IPS DF 6.9 (cell line): ENCODE measurements at regions not wholly inside any gene's neighbourhood (a gene's known extent, or its start where the extent isn't known, plus 50 kb on each side); places are given as distances from the start of the nearest gene placed in this dataset.

Experiments used
- DNase-seq: peaks from one replicate; pipeline ENCODE4 v3.0.0-alpha.2; 2013; ENCODE audit warnings: low read depth, low spot score
- H3K27ac ChIP-seq: one replicate; pipeline ENCODE4 v1.5.1; 2013; ENCODE audit warnings: low read length, control low read depth
- H3K27me3 ChIP-seq: 2 replicates; pipeline ENCODE4 v1.6.1; 2013; ENCODE audit warnings: mild to moderate bottlenecking, low read length; ENCODE audit not compliant: control insufficient read depth, insufficient read depth
- H3K36me3 ChIP-seq: 2 replicates; pipeline ENCODE4 v1.6.1; 2013; ENCODE audit warnings: low read length; ENCODE audit not compliant: control insufficient read depth, insufficient read depth
- H3K4me1 ChIP-seq: 2 replicates; pipeline ENCODE4 v1.6.1; 2013; ENCODE audit warnings: low read length; ENCODE audit not compliant: control insufficient read depth, insufficient read depth
- H3K4me3 ChIP-seq: 2 replicates; pipeline ENCODE4 v1.5.1; 2013; ENCODE audit warnings: mild to moderate bottlenecking, low read length
- H3K9me3 ChIP-seq: 2 replicates; pipeline ENCODE4 v1.6.1; 2013; ENCODE audit warnings: low read length, inconsistent platforms; ENCODE audit not compliant: control insufficient read depth, insufficient read depth
- WGBS: extraction: QIAGEN DNeasy Blood & Tissue Kit; methylation state at CpG from one replicate; pipeline ENCODE4 v1.1.7; 2013; ENCODE audit warnings: mixed read lengths, missing lambda C conversion rate; ENCODE audit not compliant: insufficient read length, insufficient coverage; 5-methylcytosine and 5-hydroxymethylcytosine counted together

DNA sequence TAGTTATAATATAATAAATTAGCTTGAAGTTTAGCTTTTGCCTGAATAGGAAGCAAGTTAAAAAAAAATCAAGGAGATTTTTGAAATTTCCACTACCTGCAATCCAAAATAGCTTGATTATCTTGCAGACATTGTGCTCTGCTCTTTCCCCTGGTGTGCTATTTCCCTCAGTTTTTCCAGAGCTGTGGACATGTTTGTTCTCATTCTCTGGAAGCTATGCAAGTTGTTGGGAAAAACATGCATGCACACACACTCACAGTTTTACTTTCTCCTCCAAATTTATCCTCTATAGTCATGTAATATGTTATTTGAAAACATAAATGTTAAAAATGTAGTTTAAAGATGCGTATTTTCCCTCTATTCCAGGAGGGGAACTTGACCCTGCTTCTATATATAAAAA, 225.8 kb upstream of the ARSJ start:
- WGBS: no CpG with 5 or more reads among the region's 1 CpG
- no peak overlapping the region for H3K27ac ChIP-seq
- no peaks in the 10 kb centered on the region for H3K36me3 ChIP-seq
- H3K9me3 ChIP-seq: no peaks in the 10 kb centered on the region
- H3K4me1 ChIP-seq: no peaks in the 10 kb centered on the region
- no peak overlapping the region for H3K4me3 ChIP-seq
- no peak for DNase-seq
- H3K27me3 ChIP-seq: no peaks in the 10 kb centered on the region

- no CpG with 5 or more reads among the region's 3 CpGs for WGBS
- Histone ChIP-seq H3K36me3 (no peaks in the 10 kb centered on the region), H3K4me1 (no peaks in the 10 kb centered on the region), H3K4me3 (no peak overlapping the region), H3K9me3 (no peaks in the 10 kb centered on the region), H3K27ac (no peak overlapping the region), H3K27me3 (no peaks in the 10 kb centered on the region)
- no peak for DNase-seq
Observed at GRCh38 chr4:114208574-114209151, 229.2 kb upstream of the ARSJ start.

GRCh38 chr4:114209584-114209983, 230.1 kb upstream of the ARSJ start:
- H3K27me3 ChIP-seq: no peaks in the 10 kb centered on the region
- DNase-seq: no peak
- H3K4me1 ChIP-seq: no peaks in the 10 kb centered on the region
- no peak overlapping the region for H3K27ac ChIP-seq
- no peak overlapping the region for H3K4me3 ChIP-seq
- H3K36me3 ChIP-seq: no peaks in the 10 kb centered on the region
- no peaks in the 10 kb centered on the region for H3K9me3 ChIP-seq

GRCh38 chr4:114211556-114211955, 232.1 kb upstream of the ARSJ start:
- H3K4me1 ChIP-seq: no peaks in the 10 kb centered on the region
- no peaks in the 10 kb centered on the region for H3K36me3 ChIP-seq
- no CpG with 5 or more reads among the region's 3 CpGs for WGBS

GRCh38 chr4:114217150-114217817, 237.8 kb upstream of the ARSJ start:
- no peak for DNase-seq
- H3K4me3 ChIP-seq: no peak overlapping the region
- no peaks in the 10 kb centered on the region for H3K36me3 ChIP-seq
- no peaks in the 10 kb centered on the region for H3K27me3 ChIP-seq
- no peaks in the 10 kb centered on the region for H3K9me3 ChIP-seq
- H3K4me1 ChIP-seq: no peaks in the 10 kb centered on the region
- no peak overlapping the region for H3K27ac ChIP-seq
- WGBS: no CpG with 5 or more reads among the region's 10 CpGs

More at GRCh38 chr4:114211556-114211955, 232.1 kb upstream of the ARSJ start:
- no peak overlapping the region for H3K4me3 ChIP-seq
- no peaks in the 10 kb centered on the region for H3K9me3 ChIP-seq
- no peak overlapping the region for H3K27ac ChIP-seq
- DNase-seq: no peak
- H3K27me3 ChIP-seq: no peaks in the 10 kb centered on the region

DNA sequence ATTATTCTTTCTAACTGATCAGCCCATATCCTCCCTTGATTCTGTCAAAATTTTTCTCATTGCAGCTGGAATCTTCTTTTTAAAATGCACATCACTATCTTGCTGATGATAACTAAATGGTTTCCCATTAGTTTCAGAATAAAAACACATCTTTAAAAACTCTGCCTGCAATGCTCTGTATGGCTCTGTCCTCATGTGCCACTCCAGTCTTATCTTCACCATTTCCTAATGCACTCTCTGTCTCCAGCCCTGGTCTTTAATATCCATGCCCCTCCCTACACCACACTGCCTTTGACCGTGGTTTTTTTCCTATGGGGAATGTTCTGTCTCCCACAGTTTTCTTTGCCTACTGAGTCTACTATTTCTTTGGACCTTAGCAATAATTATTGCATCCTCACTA, 244.1 kb upstream of the ARSJ start:
- no CpG with 5 or more reads among the region's 1 CpG for WGBS
- Histone ChIP-seq H3K4me3 (no peak overlapping the region), H3K9me3 (no peaks in the 10 kb centered on the region), H3K4me1 (0 out of 2 replicates have a peak, but pooled peaks cover 1% of the 10 kb centered on the region), H3K36me3 (no peaks in the 10 kb centered on the region), H3K27ac (no peak overlapping the region), H3K27me3 (no peaks in the 10 kb centered on the region)
- no peak for DNase-seq

- H3K9me3 ChIP-seq: no peaks in the 10 kb centered on the region
- H3K4me1 ChIP-seq: 0 out of 2 replicates have a peak, but pooled peaks cover 1% of the 10 kb centered on the region
- no peak overlapping the region for H3K27ac ChIP-seq
- H3K4me3 ChIP-seq: no peak overlapping the region
- no peaks in the 10 kb centered on the region for H3K27me3 ChIP-seq
- no CpG with 5 or more reads among the region's 2 CpGs for WGBS
- no peak for DNase-seq
- H3K36me3 ChIP-seq: no peaks in the 10 kb centered on the region
Observed at GRCh38 chr4:114225436-114225835, 246.0 kb upstream of the ARSJ start.

DNA sequence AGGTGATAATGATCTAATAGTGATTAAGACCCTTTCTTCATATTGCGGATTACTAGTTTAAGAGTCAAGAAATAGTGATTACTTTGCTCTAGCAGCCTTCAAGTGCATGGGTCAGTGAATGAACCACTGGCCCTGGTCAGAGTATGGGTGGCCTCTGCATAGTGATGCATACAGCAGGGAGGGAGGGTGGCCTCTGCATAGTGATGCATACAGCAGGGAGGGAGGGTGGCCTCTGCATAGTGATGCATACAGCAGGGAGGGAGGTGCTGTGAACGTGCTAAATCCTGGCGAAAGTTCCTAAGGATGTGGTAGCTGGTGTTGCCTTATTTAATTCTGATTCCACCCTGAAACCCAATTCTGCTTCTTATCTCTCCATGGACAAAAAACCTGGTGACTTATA, 246.7 kb upstream of the ARSJ start:
- Histone ChIP-seq H3K27ac (no peak overlapping the region), H3K9me3 (no peaks in the 10 kb centered on the region)

DNA sequence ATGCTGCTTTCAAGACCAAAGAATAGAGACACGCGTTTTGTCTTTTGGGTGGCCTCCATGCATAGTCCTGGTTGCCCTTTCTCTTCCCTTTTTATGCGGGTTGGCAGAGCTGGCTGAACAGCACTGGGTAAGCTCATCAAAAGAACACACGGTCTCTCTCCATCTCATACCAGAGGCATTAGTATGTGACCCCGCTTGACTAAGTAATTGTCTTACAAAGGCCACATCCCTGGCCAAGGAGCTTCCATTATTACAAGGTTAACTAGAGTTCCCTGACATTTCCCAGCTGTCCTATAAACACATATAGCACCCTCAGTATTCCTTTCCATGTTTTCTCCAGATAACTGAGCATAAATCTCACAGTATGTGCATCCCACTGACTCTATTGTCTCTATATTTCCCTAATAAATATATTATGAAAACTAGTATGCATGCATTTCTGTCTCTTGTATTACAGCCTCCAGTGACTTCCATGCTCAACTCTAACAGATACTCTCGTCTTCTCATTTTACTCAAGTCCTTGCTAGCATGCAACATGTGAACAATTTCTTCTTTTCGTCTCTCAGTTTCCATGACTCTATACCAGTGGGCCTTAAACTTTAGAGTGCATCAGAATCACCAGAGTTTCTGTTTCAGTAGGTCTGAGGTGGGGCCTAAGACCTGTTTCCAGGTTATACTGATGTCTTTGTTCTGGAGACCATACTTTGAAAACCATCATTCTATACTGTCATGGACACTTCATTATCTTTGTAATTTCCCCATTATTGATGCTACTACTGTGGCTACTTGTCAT, 247.7 kb upstream of the ARSJ start:
- Histone ChIP-seq H3K4me1 (0 out of 2 replicates have a peak, but pooled peaks cover 1% of the 10 kb centered on the region), H3K4me3 (no peak overlapping the region), H3K36me3 (no peaks in the 10 kb centered on the region), H3K27ac (no peak overlapping the region), H3K9me3 (no peaks in the 10 kb centered on the region), H3K27me3 (no peaks in the 10 kb centered on the region)
- no peak for DNase-seq
- WGBS: no CpG with 5 or more reads among the region's 7 CpGs

More for the DNA sequence above, 246.7 kb upstream of the ARSJ start:
- H3K4me3 ChIP-seq: no peak overlapping the region
- WGBS: no CpG with 5 or more reads among the region's 3 CpGs
- 0 out of 2 replicates have a peak, but pooled peaks cover 1% of the 10 kb centered on the region for H3K4me1 ChIP-seq
- no peaks in the 10 kb centered on the region for H3K27me3 ChIP-seq
- no peak for DNase-seq
- no peaks in the 10 kb centered on the region for H3K36me3 ChIP-seq

DNA sequence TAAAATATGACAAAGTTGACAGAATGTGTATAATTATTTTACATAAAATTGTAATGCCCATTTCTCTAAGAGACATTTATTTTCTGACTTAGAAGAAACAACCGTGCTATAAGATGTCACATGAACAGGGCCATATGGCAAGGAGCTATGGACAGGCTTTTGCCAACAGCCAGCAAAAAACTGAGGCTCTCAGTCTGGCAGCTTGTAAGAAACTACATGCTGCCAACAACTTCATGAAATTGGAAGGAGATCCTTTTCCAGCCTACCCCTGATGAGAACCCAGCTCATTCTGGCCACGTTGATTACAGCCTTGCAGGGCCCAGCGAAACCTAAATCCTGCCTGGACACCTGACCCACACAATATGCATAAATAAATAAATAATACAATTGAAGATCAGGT, 250.3 kb upstream of the ARSJ start:
- Histone ChIP-seq H3K27me3 (no peaks in the 10 kb centered on the region), H3K9me3 (no peaks in the 10 kb centered on the region), H3K27ac (no peak overlapping the region), H3K36me3 (no peaks in the 10 kb centered on the region), H3K4me1 (0 out of 2 replicates have a peak, but pooled peaks cover 1% of the 10 kb centered on the region), H3K4me3 (no peak overlapping the region)
- WGBS: no CpG with 5 or more reads among the region's 3 CpGs
- DNase-seq: no peak
